ENCODE measurements at regions not wholly inside any gene's neighbourhood (a gene's known extent, or its start where the extent isn't known, plus 50 kb on each side); places are given as distances from the start of the nearest gene placed in this dataset.

- no peak for DNase-seq
These were observed 92.6 kb upstream of the IL12B start for GRCh38 chr5:159422910-159423309.

GRCh38 chr5:159424123-159424522 lies 93.8 kb upstream of the IL12B start:
- DNase-seq: no peak

- DNase-seq: no peak
These were observed 96.4 kb upstream of the IL12B start for GRCh38 chr5:159426694-159427093.

- DNase-seq: no peak
These were observed 97.1 kb upstream of the IL12B start for GRCh38 chr5:159427180-159428012.

GRCh38 chr5:159430361-159431012 lies 100.2 kb upstream of the IL12B start:
- no peak for DNase-seq

GRCh38 chr5:159435855-159436254 lies 105.6 kb upstream of the IL12B start:
- DNase-seq: no peak

GRCh38 chr5:159438092-159438491 lies 107.8 kb upstream of the IL12B start:
- DNase-seq: no peak

- DNase-seq: no peak
These were observed 108.7 kb upstream of the IL12B start for GRCh38 chr5:159439002-159439401.

- DNase-seq: no peak
These were observed 109.9 kb upstream of the IL12B start for GRCh38 chr5:159440235-159440634.

GRCh38 chr5:159440968-159441367 lies 110.7 kb upstream of the IL12B start:
- DNase-seq: no peak

- peak; percentile 15 for DNase-seq
These were observed 111.2 kb upstream of the IL12B start for GRCh38 chr5:159441441-159441840.

- no peak for DNase-seq
These were observed 112.0 kb upstream of the IL12B start for GRCh38 chr5:159442206-159442850.

- DNase-seq: peak; percentile 74
These were observed 114.3 kb upstream of the IL12B start for GRCh38 chr5:159444441-159445082.

GRCh38 chr5:159447116-159447515 lies 116.8 kb upstream of the IL12B start:
- no peak for DNase-seq

GRCh38 chr5:159448841-159449407 lies 118.6 kb upstream of the IL12B start:
- DNase-seq: no peak

GRCh38 chr5:159449925-159450324 lies 119.6 kb upstream of the IL12B start:
- no peak for DNase-seq

GRCh38 chr5:159450417-159450816 lies 120.1 kb upstream of the IL12B start:
- DNase-seq: no peak

- no peak for DNase-seq
These were observed 121.1 kb upstream of the IL12B start for GRCh38 chr5:159451197-159452052.

- DNase-seq: peak; percentile 1
These were observed 122.3 kb upstream of the IL12B start for GRCh38 chr5:159452480-159453167.

GRCh38 chr5:159453209-159453608 lies 122.9 kb upstream of the IL12B start:
- DNase-seq: no peak

- no peak for DNase-seq
These were observed 126.0 kb upstream of the IL12B start for GRCh38 chr5:159456261-159456660.
